NT2/D1 (cell line): ENCODE measurements at regions not wholly inside any gene's neighbourhood (a gene's known extent, or its start where the extent isn't known, plus 50 kb on each side); places are given as distances from the start of the nearest gene placed in this dataset.

Experiments
- DNase-seq: peaks from one replicate; pipeline ENCODE4 v3.0.0-alpha.2; 2011; ENCODE audit warnings: low read depth, low spot score
- H3K27me3 ChIP-seq: 2 replicates; pipeline ENCODE4 v1.6.0; 2011; ENCODE audit warnings: mild to moderate bottlenecking; ENCODE audit not compliant: insufficient read length, insufficient read depth
- H3K36me3 ChIP-seq: 2 replicates; pipeline ENCODE4 v1.6.1; 2011; ENCODE audit warnings: mild to moderate bottlenecking, low read length, mixed read lengths; ENCODE audit not compliant: insufficient read depth, insufficient read length
- H3K4me1 ChIP-seq: 2 replicates; pipeline ENCODE4 v1.5.1; 2011; ENCODE audit not compliant: insufficient read depth, insufficient read length
- H3K4me3 ChIP-seq: 2 replicates; pipeline ENCODE4 v1.5.1; 2011; ENCODE audit warnings: low read depth; ENCODE audit not compliant: insufficient read length
- H3K9ac ChIP-seq: 2 replicates; pipeline ENCODE4 v1.6.0; 2011; ENCODE audit warnings: low read depth; ENCODE audit not compliant: insufficient read length
- H3K9me3 ChIP-seq: 2 replicates; pipeline ENCODE4 v1.5.1; 2011; ENCODE audit warnings: mild to moderate bottlenecking, low read length; ENCODE audit not compliant: insufficient read depth
- SUZ12 ChIP-seq: IDR thresholded peaks from 2 replicates; pipeline ENCODE4 v1.6.1; 2011; ENCODE audit not compliant: insufficient read length, insufficient read depth; ENCODE audit errors: extremely low read depth
- YY1 ChIP-seq: IDR thresholded peaks from 2 replicates; pipeline ENCODE4 v1.6.1; 2011; ENCODE audit not compliant: insufficient read length, insufficient read depth
- ZNF274 ChIP-seq: IDR thresholded peaks from 2 replicates; pipeline ENCODE4 v1.6.1; 2011; ENCODE audit warnings: mild to moderate bottlenecking, low read depth, low read length

GRCh38 chr3:81261996-81262395 is 499.4 kb downstream of the GBE1 start:
- H3K4me3 ChIP-seq, result no peak overlapping the region
- TF ChIP-seq ZNF274, result no peak
- H3K9me3 ChIP-seq, result no peaks in the 10 kb centered on the region
- H3K36me3 ChIP-seq, result no peaks in the 10 kb centered on the region
- no peak for DNase-seq
- no peaks in the 10 kb centered on the region for H3K4me1 ChIP-seq
- no peak overlapping the region for H3K9ac ChIP-seq
- H3K27me3 ChIP-seq, result no peaks in the 10 kb centered on the region

DNA sequence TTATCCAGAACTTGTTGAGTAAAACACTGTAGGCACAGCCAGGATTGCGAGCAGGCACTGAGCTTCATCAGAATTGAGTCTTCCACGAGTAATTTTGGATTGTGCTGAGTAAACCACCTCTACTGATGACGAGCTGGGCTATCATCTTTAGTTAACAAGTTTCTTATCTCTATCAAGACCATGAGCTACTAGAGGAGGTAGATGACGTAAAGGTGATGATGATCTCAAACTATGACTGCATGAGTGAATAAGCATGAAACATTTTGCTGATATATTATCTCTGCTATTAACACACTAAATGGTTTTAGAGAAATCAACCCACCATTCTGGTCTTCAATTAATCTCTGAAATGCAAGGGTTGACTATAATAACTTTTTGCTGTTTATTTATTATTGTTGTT is 506.0 kb downstream of the GBE1 start:
- no peaks in the 10 kb centered on the region for H3K9me3 ChIP-seq
- H3K4me3 ChIP-seq, result no peak overlapping the region
- no peaks in the 10 kb centered on the region for H3K27me3 ChIP-seq
- H3K9ac ChIP-seq, result no peak overlapping the region
- TF ChIP-seq ZNF274 (no peak), SUZ12 (no peak), YY1 (no peak)
- H3K36me3 ChIP-seq, result no peaks in the 10 kb centered on the region
- no peak for DNase-seq
- H3K4me1 ChIP-seq, result no peaks in the 10 kb centered on the region

DNA sequence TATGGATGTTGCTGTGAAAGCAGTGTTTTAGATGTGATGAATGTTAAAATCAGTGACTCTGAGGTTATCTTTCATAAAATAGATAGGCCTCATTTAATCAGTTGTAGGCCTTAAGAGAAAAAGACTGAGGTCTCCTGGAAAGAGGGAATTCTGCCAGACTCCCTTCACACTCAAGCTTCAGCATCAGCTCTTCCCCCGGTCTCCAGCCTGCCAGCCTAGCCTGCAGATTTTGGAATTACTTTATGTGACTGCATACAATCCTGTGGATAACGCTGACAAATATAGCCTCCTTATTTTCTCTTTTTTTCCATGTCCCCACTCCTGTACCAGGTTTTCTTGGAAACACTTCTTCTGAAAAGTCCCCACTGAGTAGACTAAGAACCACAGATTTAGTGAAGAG is 510.3 kb downstream of the GBE1 start:
- no peaks in the 10 kb centered on the region for H3K9me3 ChIP-seq
- H3K4me1 ChIP-seq, result no peaks in the 10 kb centered on the region
- TF ChIP-seq YY1 (no peak), SUZ12 (no peak)
- no peak overlapping the region for H3K9ac ChIP-seq
- H3K4me3 ChIP-seq, result no peak overlapping the region
- H3K27me3 ChIP-seq, result no peaks in the 10 kb centered on the region
- no peak for DNase-seq
- H3K36me3 ChIP-seq, result no peaks in the 10 kb centered on the region

- Histone ChIP-seq H3K9me3 (no peaks in the 10 kb centered on the region), H3K4me1 (no peaks in the 10 kb centered on the region), H3K27me3 (no peaks in the 10 kb centered on the region), H3K9ac (no peak overlapping the region), H3K36me3 (no peaks in the 10 kb centered on the region), H3K4me3 (no peak overlapping the region)
- TF ChIP-seq SUZ12 (no peak), ZNF274 (no peak), YY1 (no peak)
- DNase-seq, result no peak
These were observed 511.9 kb downstream of the GBE1 start for GRCh38 chr3:81249540-81250029.

DNA sequence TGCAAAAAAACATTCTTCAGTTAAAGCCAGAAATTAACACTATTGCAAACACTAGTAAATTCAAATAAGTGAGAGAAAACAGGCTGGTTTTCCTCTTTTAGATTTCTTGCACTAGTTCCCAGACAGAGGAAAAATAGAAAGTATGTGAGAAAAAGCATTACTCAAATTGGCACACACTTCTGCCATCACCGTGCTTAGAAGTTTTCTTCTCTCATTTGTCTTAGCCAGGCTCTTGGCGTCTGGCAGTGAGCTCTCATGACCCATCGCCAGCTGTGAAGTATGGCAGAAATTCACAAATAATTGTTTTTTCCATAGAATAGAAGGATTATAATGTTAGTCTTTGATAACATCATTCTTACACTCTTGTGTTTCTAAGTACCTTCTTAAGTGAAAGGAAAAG is 515.9 kb downstream of the GBE1 start:
- DNase-seq, result no peak
- Histone ChIP-seq H3K9me3 (no peaks in the 10 kb centered on the region), H3K4me1 (no peaks in the 10 kb centered on the region), H3K9ac (no peak overlapping the region), H3K27me3 (no peaks in the 10 kb centered on the region), H3K4me3 (no peak overlapping the region), H3K36me3 (no peaks in the 10 kb centered on the region)
- no peak for TF ChIP-seq SUZ12

DNA sequence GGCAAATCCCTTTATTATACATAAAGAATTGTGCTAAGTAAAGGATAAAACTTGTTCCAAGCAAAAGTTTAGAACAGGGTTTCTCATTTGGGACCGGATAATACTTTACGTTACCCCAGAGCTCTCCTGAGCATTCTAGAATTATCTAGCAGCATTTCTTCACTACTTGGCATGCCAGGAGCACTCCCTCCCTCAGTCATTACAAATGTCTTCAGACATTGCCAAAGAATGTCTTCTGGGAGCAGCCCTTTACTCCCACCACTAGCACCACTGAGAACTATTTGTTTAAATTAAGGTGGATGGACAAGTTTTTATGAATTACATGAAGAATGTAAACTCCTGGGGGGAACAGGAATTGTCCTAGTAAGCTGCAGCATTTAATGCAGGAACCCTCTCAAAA is 516.4 kb downstream of the GBE1 start:
- Histone ChIP-seq H3K36me3 (no peaks in the 10 kb centered on the region), H3K9me3 (no peaks in the 10 kb centered on the region), H3K27me3 (no peaks in the 10 kb centered on the region), H3K4me3 (no peak overlapping the region), H3K9ac (no peak overlapping the region), H3K4me1 (no peaks in the 10 kb centered on the region)
- TF ChIP-seq YY1, result no peak
- no peak for TF ChIP-seq SUZ12
- no peak for TF ChIP-seq ZNF274
- no peak for DNase-seq

GRCh38 chr3:81244231-81244630 is 517.2 kb downstream of the GBE1 start:
- no peaks in the 10 kb centered on the region for H3K36me3 ChIP-seq
- no peaks in the 10 kb centered on the region for H3K9me3 ChIP-seq
- TF ChIP-seq SUZ12 (no peak), YY1 (no peak), ZNF274 (no peak)
- no peak for DNase-seq
- no peaks in the 10 kb centered on the region for H3K4me1 ChIP-seq
- H3K4me3 ChIP-seq, result no peak overlapping the region
- no peak overlapping the region for H3K9ac ChIP-seq
- H3K27me3 ChIP-seq, result no peaks in the 10 kb centered on the region

DNA sequence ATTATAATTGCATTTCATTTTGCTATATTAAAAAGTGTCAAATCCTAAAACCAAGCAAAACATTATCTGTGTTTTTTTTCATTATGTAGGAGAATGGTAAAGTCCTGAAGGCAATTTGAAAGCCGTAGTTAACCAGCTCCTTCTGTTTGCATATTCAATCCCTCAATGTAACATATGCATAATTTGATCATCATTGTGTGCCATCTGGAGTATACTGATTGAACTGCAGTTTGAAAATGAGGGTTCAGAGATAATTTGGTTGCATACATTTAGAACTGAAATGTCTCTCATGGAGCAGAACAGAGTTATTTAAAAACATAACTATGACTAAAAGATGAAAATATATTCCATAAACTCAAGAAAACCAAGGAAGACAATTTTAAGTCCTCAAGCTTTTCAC is 518.6 kb downstream of the GBE1 start:
- DNase-seq, result no peak

More for the DNA sequence above, 518.6 kb downstream of the GBE1 start:
- no peaks in the 10 kb centered on the region for H3K27me3 ChIP-seq
- no peak for TF ChIP-seq SUZ12
- TF ChIP-seq YY1, result no peak
- TF ChIP-seq ZNF274, result no peak
- no peaks in the 10 kb centered on the region for H3K9me3 ChIP-seq
- H3K9ac ChIP-seq, result no peak overlapping the region
- no peaks in the 10 kb centered on the region for H3K36me3 ChIP-seq
- H3K4me1 ChIP-seq, result no peaks in the 10 kb centered on the region
- no peak overlapping the region for H3K4me3 ChIP-seq
